Prostate gland (tissue), 2 donors: ENCODE measurements at regions not wholly inside any gene's neighbourhood (a gene's known extent, or its start where the extent isn't known, plus 50 kb on each side); places are given as distances from the start of the nearest gene placed in this dataset.

Source experiments
- DNase-seq: peaks from one replicate; pipeline ENCODE4 v3.0.0-alpha.2; 2019; ENCODE audit warnings: low spot score
- H3K27ac ChIP-seq, 2 donors: fragments of 200-600 bp; sonication (generic); 2 replicates each; pipeline ENCODE4 v1.5.1; 2017 to 2019
- H3K27me3 ChIP-seq: fragments of 200-600 bp; sonication (generic); replicated peaks from 2 replicates; pipeline ENCODE4 v1.5.1; 2019; ENCODE audit not compliant: insufficient read depth
- H3K36me3 ChIP-seq, 2 donors: fragments of 200-600 bp; sonication (generic); 1 replicate in 1 of 2; 2 replicates in 1 of 2; pipeline versions ENCODE4 v1.5.1 to v1.8.1; 2017 to 2019
- H3K4me1 ChIP-seq: fragments of 200-600 bp; sonication (generic); replicated peaks from 2 replicates; pipeline ENCODE4 v1.5.1; 2019
- H3K4me3 ChIP-seq, 2 donors: fragments of 200-600 bp; sonication (generic); 2 replicates each; pipeline ENCODE4 v1.5.1; 2017 to 2019
- H3K9me3 ChIP-seq: fragments of 200-600 bp; sonication (generic); 2 replicates; pipeline ENCODE4 v1.5.1; 2017
- CTCF ChIP-seq, 4 experiments: fragments of 200-600 bp in 2 of 4; fragments of 450-650 bp in 2 of 4; sonication (generic) in 2 of 4; IDR thresholded peaks; 1 replicate in 3 of 4; 2 replicates in 1 of 4; pipeline ENCODE4 v1.5.1; 2016 to 2019; ENCODE audit warnings: antibody characterized with exemption in 4 of 4, mild to moderate bottlenecking in 2 of 4, moderate library complexity in 2 of 4
- POLR2A ChIP-seq: fragments of 450-650 bp; IDR thresholded peaks from one replicate; pipeline ENCODE4 v1.6.1; 2016; ENCODE audit warnings: antibody characterized with exemption, mild to moderate bottlenecking
- POLR2AphosphoS5 ChIP-seq: sonication (generic); formaldehyde crosslinking; IDR thresholded peaks from one replicate; pipeline ENCODE4 v1.6.1; 2017; ENCODE audit warnings: antibody characterized with exemption
- WGBS: methylation state at CpG from one replicate; pipeline ENCODE4 v1.1.5; 2018; 5-methylcytosine and 5-hydroxymethylcytosine counted together
- intact Hi-C: fragments of 100-400 bp; cut with DNase I; formaldehyde crosslinking; loops from one replicate; pipeline ENCODE4 v1.14.2; 2022

- Histone ChIP-seq H3K36me3 (no peaks in the 10 kb centered on the region), H3K27ac (no peak overlapping the region), H3K4me3 (no peak overlapping the region), H3K9me3 (no peaks in the 10 kb centered on the region), H3K27me3 (no peaks in the 10 kb centered on the region), H3K4me1 (no peaks in the 10 kb centered on the region)
- WGBS: 93% methylated on average over 1 of the region's 1 CpG
- intact Hi-C loops: no loop called here
- no peak for DNase-seq
- TF ChIP-seq POLR2A (no peak), CTCF (IDR thresholded peaks at IDR 0.05) (no peak), POLR2AphosphoS5 (no peak)
These were observed 265.3 kb upstream of the MMS22L start for GRCh38 chr6:97548354-97548753.

- Histone ChIP-seq H3K9me3 (no peaks in the 10 kb centered on the region), H3K4me3 (no peak overlapping the region), H3K27ac (no peak overlapping the region), H3K4me1 (no peaks in the 10 kb centered on the region), H3K27me3 (no peaks in the 10 kb centered on the region), H3K36me3 (no peaks in the 10 kb centered on the region)
- 19% methylated on average over 1 of the region's 1 CpG for WGBS
- intact Hi-C loops: no loop called here
- TF ChIP-seq CTCF (IDR thresholded peaks at IDR 0.05): no peak
- no peak for TF ChIP-seq POLR2AphosphoS5
- TF ChIP-seq POLR2A: no peak
- no peak for DNase-seq
These were observed 274.3 kb upstream of the MMS22L start for GRCh38 chr6:97557355-97557754.

- no peak for TF ChIP-seq POLR2AphosphoS5
- no peak for TF ChIP-seq POLR2A
- TF ChIP-seq CTCF (IDR thresholded peaks at IDR 0.05): no peak
- H3K36me3 ChIP-seq: no peaks in the 10 kb centered on the region
- intact Hi-C loops: no loop called here
- H3K27me3 ChIP-seq: no peaks in the 10 kb centered on the region
- WGBS: 85% methylated on average over 5 of the region's 5 CpGs
- DNase-seq: no peak
- H3K27ac ChIP-seq: no peak overlapping the region
- no peak overlapping the region for H3K4me3 ChIP-seq
- H3K9me3 ChIP-seq: no peaks in the 10 kb centered on the region
- H3K4me1 ChIP-seq: no peaks in the 10 kb centered on the region
These were observed 280.5 kb upstream of the MMS22L start for GRCh38 chr6:97563529-97563928.

- WGBS: 70% methylated on average over 1 of the region's 1 CpG
- Histone ChIP-seq H3K9me3 (no peaks in the 10 kb centered on the region), H3K27ac (no peak overlapping the region), H3K4me3 (no peak overlapping the region), H3K36me3 (no peaks in the 10 kb centered on the region), H3K4me1 (no peaks in the 10 kb centered on the region), H3K27me3 (no peaks in the 10 kb centered on the region)
- no peak for DNase-seq
- intact Hi-C loops: no loop called here
- TF ChIP-seq POLR2AphosphoS5 (no peak), CTCF (IDR thresholded peaks at IDR 0.05) (no peak), POLR2A (no peak)
These were observed 289.9 kb upstream of the MMS22L start for GRCh38 chr6:97572943-97573342.

GRCh38 chr6:97586344-97586743, 303.3 kb upstream of the MMS22L start:
- no peaks in the 10 kb centered on the region for H3K4me1 ChIP-seq
- TF ChIP-seq CTCF (IDR thresholded peaks at IDR 0.05) (no peak), POLR2AphosphoS5 (no peak), POLR2A (no peak)
- DNase-seq: no peak
- intact Hi-C loops: no loop called here
- H3K4me3 ChIP-seq: no peak overlapping the region
- H3K27me3 ChIP-seq: no peaks in the 10 kb centered on the region
- no peak overlapping the region for H3K27ac ChIP-seq
- no peaks in the 10 kb centered on the region for H3K36me3 ChIP-seq
- no peaks in the 10 kb centered on the region for H3K9me3 ChIP-seq
